AG09309 (cell line): ENCODE measurements at regions not wholly inside any gene's neighbourhood (a gene's known extent, or its start where the extent isn't known, plus 50 kb on each side); places are given as distances from the start of the nearest gene placed in this dataset.

Source experiments
- DNase-seq: peaks from one replicate; pipeline ENCODE4 v3.0.0-alpha.2; 2010; ENCODE audit warnings: low read depth
- H3K4me3 ChIP-seq: 2 replicates; pipeline ENCODE4 v1.5.1; 2011; ENCODE audit warnings: mild to moderate bottlenecking, low read depth, low read length, moderate library complexity; ENCODE audit not compliant: control insufficient read depth
- CTCF ChIP-seq: IDR thresholded peaks from 2 replicates; pipeline ENCODE4 v1.5.1; 2011; ENCODE audit warnings: mild to moderate bottlenecking, low read depth, low read length, inconsistent platforms; ENCODE audit not compliant: insufficient read depth, control insufficient read depth; ENCODE audit errors: missing control alignments

DNA sequence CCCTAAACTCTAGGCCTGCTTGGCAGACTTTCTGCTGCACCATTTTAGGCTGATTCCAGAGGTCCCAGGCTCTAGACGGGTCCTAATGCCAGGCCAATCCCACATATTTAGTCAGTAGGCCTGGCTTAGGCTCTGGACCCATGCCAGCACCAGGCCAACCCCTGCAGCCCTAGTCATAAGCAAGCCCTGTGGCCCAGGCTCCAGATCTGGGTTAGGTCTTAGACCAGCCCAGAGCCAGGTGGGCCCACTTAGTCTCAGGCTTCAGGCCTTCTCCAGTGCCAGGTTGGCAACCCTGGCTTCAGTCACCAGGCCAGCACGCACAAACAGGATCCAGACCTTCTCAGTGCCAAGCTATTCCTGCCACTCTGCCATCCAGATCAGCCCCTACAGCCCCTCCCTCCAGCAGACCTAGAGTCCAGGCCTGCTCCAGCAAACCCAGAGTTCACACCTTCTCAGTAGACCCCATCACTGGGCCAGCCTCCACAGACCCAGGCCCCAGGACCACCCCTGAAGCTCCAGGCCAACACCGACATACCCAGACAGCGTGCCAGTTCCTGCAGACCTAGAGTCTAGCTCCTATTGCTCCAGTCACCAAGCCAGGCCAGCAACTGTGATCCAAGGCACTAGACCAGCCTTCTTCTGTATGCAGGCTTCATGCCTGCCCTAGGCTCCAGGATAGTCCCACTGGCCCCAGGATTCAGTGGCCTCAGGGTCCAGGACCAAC, 467.6 kb downstream of the RWDD3 start:
- no peak overlapping the region for H3K4me3 ChIP-seq
- DNase-seq, result no peak
- TF ChIP-seq CTCF, result no peak

- TF ChIP-seq CTCF, result no peak
- H3K4me3 ChIP-seq, result no peak overlapping the region
- no peak for DNase-seq
These were observed 469.0 kb downstream of the RWDD3 start for GRCh38 chr1:95703046-95703445.

DNA sequence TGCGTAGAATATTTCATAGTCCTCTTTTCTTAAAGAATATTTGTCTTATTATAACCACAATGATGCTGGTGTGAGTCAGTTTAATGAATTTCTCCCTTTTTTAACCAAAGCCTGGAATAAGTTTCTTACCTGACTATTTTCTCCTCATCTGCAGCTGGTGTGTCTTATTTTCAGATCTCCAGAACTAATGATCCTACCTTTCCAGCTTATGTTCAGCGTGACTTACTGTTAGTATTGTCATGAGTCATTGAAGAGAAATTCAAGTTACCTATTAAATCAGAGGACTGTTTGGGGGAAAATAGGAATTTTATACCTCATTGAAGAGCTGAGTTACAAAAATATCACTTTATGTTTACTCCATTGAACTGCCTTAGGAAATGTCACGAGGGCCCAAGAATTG, 482.1 kb downstream of the RWDD3 start:
- no peak overlapping the region for H3K4me3 ChIP-seq
- DNase-seq, result no peak
- TF ChIP-seq CTCF, result no peak

GRCh38 chr1:95716550-95716949, 482.5 kb downstream of the RWDD3 start:
- TF ChIP-seq CTCF, result no peak
- no peak overlapping the region for H3K4me3 ChIP-seq
- DNase-seq, result no peak

DNA sequence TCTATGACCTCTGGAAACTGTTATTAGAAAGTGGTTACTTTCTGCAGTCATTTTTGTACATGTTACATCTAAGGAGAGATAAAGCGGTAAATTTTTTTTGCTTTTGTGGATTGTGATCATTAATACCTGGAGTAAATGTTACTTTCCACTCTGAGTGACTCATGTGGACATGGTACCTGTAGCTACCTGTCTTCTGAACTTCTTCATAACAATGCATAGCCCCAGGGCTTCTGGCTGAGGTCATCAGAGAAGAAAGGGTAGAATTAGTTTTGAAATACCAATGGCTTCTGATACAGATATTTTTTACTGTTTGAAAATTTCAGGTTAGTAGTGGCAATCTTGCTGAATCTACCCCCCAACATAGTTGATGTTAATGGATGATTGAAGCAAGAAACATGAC, 489.3 kb downstream of the RWDD3 start:
- no peak overlapping the region for H3K4me3 ChIP-seq
- no peak for TF ChIP-seq CTCF
- DNase-seq, result no peak

GRCh38 chr1:95728841-95729240, 494.8 kb downstream of the RWDD3 start:
- no peak for TF ChIP-seq CTCF
- H3K4me3 ChIP-seq, result no peak overlapping the region
- no peak for DNase-seq
